ENCODE measurements at regions not wholly inside any gene's neighbourhood (a gene's known extent, or its start where the extent isn't known, plus 50 kb on each side); places are given as distances from the start of the nearest gene placed in this dataset.

- Histone ChIP-seq H3K27me3 (no peaks in the 10 kb centered on the region), H3K27ac (no peak overlapping the region), H3K4me1 (no peaks in the 10 kb centered on the region), H3K36me3 (ENCODE audit: low read depth, missing control alignments) (no peaks in the 10 kb centered on the region), H3K9me3 (no peaks in the 10 kb centered on the region), H3K4me3 (no peak overlapping the region)
- TF ChIP-seq POLR2A (IDR thresholded peaks at IDR 0.05), result no peak
- TF ChIP-seq CTCF (IDR thresholded peaks at IDR 0.05), result no peak
- intact Hi-C loops (cut with DNase I; ENCODE audit: low total_unique reads), result no loop called here
- DNase-seq, result no peak
- WGBS, 2 donors, result 54 to 55% methylated on average over 8 of the region's 8 CpGs
These were observed 1452.2 kb upstream of the ACVR2A start for GRCh38 chr2:146392631-146393030.

GRCh38 chr2:146392186-146392585 lies 1452.6 kb upstream of the ACVR2A start:
- DNase-seq, result no peak

GRCh38 chr2:146388757-146389156 lies 1456.1 kb upstream of the ACVR2A start:
- intact Hi-C loops (cut with DNase I; ENCODE audit: low total_unique reads), result no loop called here
- no peak overlapping the region for H3K4me3 ChIP-seq
- H3K27ac ChIP-seq, result no peak overlapping the region
- H3K9me3 ChIP-seq, result no peaks in the 10 kb centered on the region
- H3K36me3 ChIP-seq (ENCODE audit: low read depth, missing control alignments), result no peaks in the 10 kb centered on the region
- H3K4me1 ChIP-seq, result no peaks in the 10 kb centered on the region
- no peak for DNase-seq
- no peaks in the 10 kb centered on the region for H3K27me3 ChIP-seq
- TF ChIP-seq POLR2A (IDR thresholded peaks at IDR 0.05), result no peak
- no peak for TF ChIP-seq CTCF (IDR thresholded peaks at IDR 0.05)
- WGBS, 2 donors, result 74 to 76% methylated on average over 2 of the region's 2 CpGs

More at GRCh38 chr2:146392186-146392585, 1452.6 kb upstream of the ACVR2A start:
- Histone ChIP-seq H3K9me3 (no peaks in the 10 kb centered on the region), H3K4me1 (no peaks in the 10 kb centered on the region), H3K27me3 (no peaks in the 10 kb centered on the region), H3K27ac (no peak overlapping the region), H3K4me3 (no peak overlapping the region), H3K36me3 (ENCODE audit: low read depth, missing control alignments) (no peaks in the 10 kb centered on the region)
- WGBS, 2 donors, result 43 to 47% methylated on average over 10 of the region's 10 CpGs
- intact Hi-C loops (cut with DNase I; ENCODE audit: low total_unique reads), result no loop called here
- TF ChIP-seq CTCF (IDR thresholded peaks at IDR 0.05) (no peak), POLR2A (IDR thresholded peaks at IDR 0.05) (no peak)

GRCh38 chr2:146386096-146386495 lies 1458.7 kb upstream of the ACVR2A start:
- Histone ChIP-seq H3K4me1 (no peaks in the 10 kb centered on the region), H3K27ac (no peak overlapping the region), H3K4me3 (no peak overlapping the region), H3K36me3 (ENCODE audit: low read depth, missing control alignments) (no peaks in the 10 kb centered on the region), H3K9me3 (no peaks in the 10 kb centered on the region), H3K27me3 (no peaks in the 10 kb centered on the region)
- no peak for TF ChIP-seq POLR2A (IDR thresholded peaks at IDR 0.05)
- no peak for TF ChIP-seq CTCF (IDR thresholded peaks at IDR 0.05)
- WGBS, 2 donors, result 80 to 82% methylated on average over 1 of the region's 1 CpG
- no peak for DNase-seq
- intact Hi-C loops (cut with DNase I; ENCODE audit: low total_unique reads), result no loop called here

GRCh38 chr2:146385031-146385430 lies 1459.8 kb upstream of the ACVR2A start:
- Histone ChIP-seq H3K27me3 (no peaks in the 10 kb centered on the region), H3K4me1 (no peaks in the 10 kb centered on the region), H3K36me3 (ENCODE audit: low read depth, missing control alignments) (no peaks in the 10 kb centered on the region), H3K9me3 (no peaks in the 10 kb centered on the region), H3K4me3 (no peak overlapping the region), H3K27ac (no peak overlapping the region)
- intact Hi-C loops (cut with DNase I; ENCODE audit: low total_unique reads), result no loop called here
- WGBS, 2 donors, result 83 to 90% methylated on average over 5 of the region's 5 CpGs
- no peak for DNase-seq
- TF ChIP-seq CTCF (IDR thresholded peaks at IDR 0.05) (no peak), POLR2A (IDR thresholded peaks at IDR 0.05) (no peak)

Data from testis (tissue), 2 donors.